ENCODE measurements at regions not wholly inside any gene's neighbourhood (a gene's known extent, or its start where the extent isn't known, plus 50 kb on each side); places are given as distances from the start of the nearest gene placed in this dataset.
"Not testable (repeated sequence)": the region's sequence is repeated elsewhere in the genome, so short reads cannot be mapped to it uniquely, and the experiment has no call there.

DNA sequence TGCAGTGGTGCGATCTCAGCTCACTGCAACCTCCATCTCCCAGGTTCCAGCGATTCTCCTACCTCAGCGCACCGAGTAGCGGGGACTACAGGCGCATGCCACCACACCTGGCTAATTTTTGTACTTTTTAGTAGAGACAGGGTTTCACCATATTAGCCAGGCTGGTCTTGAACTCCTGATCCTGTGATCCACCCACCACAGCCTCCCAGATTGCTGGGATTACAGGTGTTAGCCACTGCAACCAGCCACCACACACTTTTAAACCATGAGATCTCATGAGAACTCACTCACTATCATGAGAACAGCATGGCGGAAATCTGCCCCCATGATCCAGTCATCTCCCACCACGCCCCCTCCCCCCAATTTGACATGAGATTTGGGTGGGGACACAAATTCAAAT is 636.9 kb downstream of the MCTP2 start:
- not testable (repeated sequence) for TF ChIP-seq YY1 (IDR thresholded peaks at IDR 0.05; ENCODE audit: low read depth); RAD21 (IDR thresholded peaks at IDR 0.05; ENCODE audit: low read length); POLR2AphosphoS5 (IDR thresholded peaks at IDR 0.05; ENCODE audit: low read depth, low read length); GATA2 (CRISPR knock-in tag; IDR thresholded peaks at IDR 0.05)
- TF ChIP-seq, protein P1, sequence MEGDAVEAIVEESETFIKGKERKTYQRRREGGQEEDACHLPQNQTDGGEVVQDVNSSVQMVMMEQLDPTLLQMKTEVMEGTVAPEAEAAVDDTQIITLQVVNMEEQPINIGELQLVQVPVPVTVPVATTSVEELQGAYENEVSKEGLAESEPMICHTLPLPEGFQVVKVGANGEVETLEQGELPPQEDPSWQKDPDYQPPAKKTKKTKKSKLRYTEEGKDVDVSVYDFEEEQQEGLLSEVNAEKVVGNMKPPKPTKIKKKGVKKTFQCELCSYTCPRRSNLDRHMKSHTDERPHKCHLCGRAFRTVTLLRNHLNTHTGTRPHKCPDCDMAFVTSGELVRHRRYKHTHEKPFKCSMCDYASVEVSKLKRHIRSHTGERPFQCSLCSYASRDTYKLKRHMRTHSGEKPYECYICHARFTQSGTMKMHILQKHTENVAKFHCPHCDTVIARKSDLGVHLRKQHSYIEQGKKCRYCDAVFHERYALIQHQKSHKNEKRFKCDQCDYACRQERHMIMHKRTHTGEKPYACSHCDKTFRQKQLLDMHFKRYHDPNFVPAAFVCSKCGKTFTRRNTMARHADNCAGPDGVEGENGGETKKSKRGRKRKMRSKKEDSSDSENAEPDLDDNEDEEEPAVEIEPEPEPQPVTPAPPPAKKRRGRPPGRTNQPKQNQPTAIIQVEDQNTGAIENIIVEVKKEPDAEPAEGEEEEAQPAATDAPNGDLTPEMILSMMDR (IDR thresholded peaks at IDR 0.05), result not testable (repeated sequence)
- TF ChIP-seq, protein P2, sequence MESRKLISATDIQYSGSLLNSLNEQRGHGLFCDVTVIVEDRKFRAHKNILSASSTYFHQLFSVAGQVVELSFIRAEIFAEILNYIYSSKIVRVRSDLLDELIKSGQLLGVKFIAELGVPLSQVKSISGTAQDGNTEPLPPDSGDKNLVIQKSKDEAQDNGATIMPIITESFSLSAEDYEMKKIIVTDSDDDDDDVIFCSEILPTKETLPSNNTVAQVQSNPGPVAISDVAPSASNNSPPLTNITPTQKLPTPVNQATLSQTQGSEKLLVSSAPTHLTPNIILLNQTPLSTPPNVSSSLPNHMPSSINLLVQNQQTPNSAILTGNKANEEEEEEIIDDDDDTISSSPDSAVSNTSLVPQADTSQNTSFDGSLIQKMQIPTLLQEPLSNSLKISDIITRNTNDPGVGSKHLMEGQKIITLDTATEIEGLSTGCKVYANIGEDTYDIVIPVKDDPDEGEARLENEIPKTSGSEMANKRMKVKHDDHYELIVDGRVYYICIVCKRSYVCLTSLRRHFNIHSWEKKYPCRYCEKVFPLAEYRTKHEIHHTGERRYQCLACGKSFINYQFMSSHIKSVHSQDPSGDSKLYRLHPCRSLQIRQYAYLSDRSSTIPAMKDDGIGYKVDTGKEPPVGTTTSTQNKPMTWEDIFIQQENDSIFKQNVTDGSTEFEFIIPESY (IDR thresholded peaks at IDR 0.05; ENCODE audit: borderline replicate concordance, low read depth), result not testable (repeated sequence)
